ENCODE measurements at regions not wholly inside any gene's neighbourhood (a gene's known extent, or its start where the extent isn't known, plus 50 kb on each side); places are given as distances from the start of the nearest gene placed in this dataset.

- Histone ChIP-seq H3K9me3 (no peaks in the 10 kb centered on the region), H3K27ac (no peak overlapping the region), H3K4me1 (no peaks in the 10 kb centered on the region), H3K27me3 (no peaks in the 10 kb centered on the region), H3K36me3 (no peaks in the 10 kb centered on the region), H3K4me3 (no peak overlapping the region)
- WGBS, 2 donors (ENCODE audit: low coverage in 1 of 2): 83 to 87% methylated on average over 5 to 7 of the region's 7 CpGs
- TF ChIP-seq, protein P1, sequence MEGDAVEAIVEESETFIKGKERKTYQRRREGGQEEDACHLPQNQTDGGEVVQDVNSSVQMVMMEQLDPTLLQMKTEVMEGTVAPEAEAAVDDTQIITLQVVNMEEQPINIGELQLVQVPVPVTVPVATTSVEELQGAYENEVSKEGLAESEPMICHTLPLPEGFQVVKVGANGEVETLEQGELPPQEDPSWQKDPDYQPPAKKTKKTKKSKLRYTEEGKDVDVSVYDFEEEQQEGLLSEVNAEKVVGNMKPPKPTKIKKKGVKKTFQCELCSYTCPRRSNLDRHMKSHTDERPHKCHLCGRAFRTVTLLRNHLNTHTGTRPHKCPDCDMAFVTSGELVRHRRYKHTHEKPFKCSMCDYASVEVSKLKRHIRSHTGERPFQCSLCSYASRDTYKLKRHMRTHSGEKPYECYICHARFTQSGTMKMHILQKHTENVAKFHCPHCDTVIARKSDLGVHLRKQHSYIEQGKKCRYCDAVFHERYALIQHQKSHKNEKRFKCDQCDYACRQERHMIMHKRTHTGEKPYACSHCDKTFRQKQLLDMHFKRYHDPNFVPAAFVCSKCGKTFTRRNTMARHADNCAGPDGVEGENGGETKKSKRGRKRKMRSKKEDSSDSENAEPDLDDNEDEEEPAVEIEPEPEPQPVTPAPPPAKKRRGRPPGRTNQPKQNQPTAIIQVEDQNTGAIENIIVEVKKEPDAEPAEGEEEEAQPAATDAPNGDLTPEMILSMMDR (IDR thresholded peaks at IDR 0.05): no peak
- TF ChIP-seq EP300 (IDR thresholded peaks at IDR 0.05) (no peak), POLR2A (IDR thresholded peaks at IDR 0.05) (no peak), POLR2AphosphoS5 (IDR thresholded peaks at IDR 0.05) (no peak)
- ATAC-seq: no peak
These were observed 550.7 kb downstream of the TYW1 start for GRCh38 chr7:67547183-67547907.

DNA sequence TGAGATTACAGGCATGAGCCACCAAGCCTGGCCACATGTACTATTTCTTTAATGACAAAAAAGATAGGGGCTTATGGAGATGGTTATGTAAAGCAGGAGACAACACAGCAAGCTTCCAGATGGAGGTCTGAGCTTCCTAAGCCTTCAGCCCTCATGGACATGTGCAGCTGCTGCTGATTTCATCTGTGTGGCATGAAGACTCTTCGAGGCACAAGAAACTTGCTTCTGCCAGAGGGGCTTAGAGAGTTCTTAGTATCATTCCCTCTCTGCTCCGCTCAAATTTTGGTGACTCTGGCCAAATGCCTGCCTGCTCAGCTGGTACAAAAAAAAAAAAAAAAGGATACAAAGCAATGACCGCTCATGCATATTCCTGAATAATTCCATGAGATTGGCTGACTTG, 552.5 kb downstream of the TYW1 start:
- H3K36me3 ChIP-seq: no peaks in the 10 kb centered on the region
- no peaks in the 10 kb centered on the region for H3K4me1 ChIP-seq
- no peak overlapping the region for H3K4me3 ChIP-seq
- WGBS, 2 donors (ENCODE audit: low coverage in 1 of 2): 70 to 100% methylated on average over 1 to 3 of the region's 3 CpGs
- no peak overlapping the region for H3K27ac ChIP-seq
- TF ChIP-seq EP300 (IDR thresholded peaks at IDR 0.05) (no peak), POLR2A (IDR thresholded peaks at IDR 0.05) (no peak), POLR2AphosphoS5 (IDR thresholded peaks at IDR 0.05) (no peak)
- TF ChIP-seq, protein P1 (IDR thresholded peaks at IDR 0.05): no peak
- ATAC-seq: no peak
- H3K27me3 ChIP-seq: no peaks in the 10 kb centered on the region
- no peaks in the 10 kb centered on the region for H3K9me3 ChIP-seq

DNA sequence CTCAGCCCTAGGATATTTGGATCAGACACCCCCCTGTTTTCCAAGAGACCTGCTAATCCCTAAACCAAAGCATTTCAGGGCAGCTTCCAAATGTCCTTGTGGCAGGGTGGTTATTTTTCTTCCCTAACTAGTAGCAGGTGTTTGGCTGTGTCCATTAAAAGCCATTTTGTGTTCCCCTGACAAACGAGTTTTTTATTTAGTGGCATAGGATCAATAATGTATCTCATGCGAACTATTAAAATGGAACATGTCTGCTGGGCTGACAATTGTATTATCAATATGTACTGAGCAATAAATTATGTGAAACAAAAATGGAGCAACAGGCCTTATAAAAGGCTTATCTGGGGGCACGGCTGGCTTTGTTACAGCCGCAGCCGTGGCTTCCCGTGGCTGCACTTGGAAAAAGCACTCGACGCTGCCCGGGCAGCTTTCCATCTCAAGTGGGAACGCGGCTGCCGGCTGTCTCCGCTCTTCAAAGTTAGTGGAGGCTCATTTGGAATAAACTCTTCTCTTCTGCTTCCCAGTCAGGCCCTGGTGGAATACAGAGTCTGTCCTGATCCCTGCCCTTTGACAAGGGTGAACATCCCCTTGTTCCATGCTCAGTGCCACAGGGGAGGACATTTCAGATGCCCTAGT, 554.3 kb downstream of the TYW1 start:
- H3K9me3 ChIP-seq: no peaks in the 10 kb centered on the region
- TF ChIP-seq, protein P1 (IDR thresholded peaks at IDR 0.05): no peak
- TF ChIP-seq POLR2AphosphoS5 (IDR thresholded peaks at IDR 0.05) (no peak), POLR2A (IDR thresholded peaks at IDR 0.05) (no peak), EP300 (IDR thresholded peaks at IDR 0.05) (no peak)
- no peaks in the 10 kb centered on the region for H3K36me3 ChIP-seq
- no peaks in the 10 kb centered on the region for H3K4me1 ChIP-seq
- H3K4me3 ChIP-seq: no peak overlapping the region
- no peaks in the 10 kb centered on the region for H3K27me3 ChIP-seq
- 83 to 94% methylated on average over 9 to 13 of the region's 13 CpGs for WGBS, 2 donors (ENCODE audit: low coverage in 1 of 2)
- no peak for ATAC-seq
- H3K27ac ChIP-seq: no peak overlapping the region

DNA sequence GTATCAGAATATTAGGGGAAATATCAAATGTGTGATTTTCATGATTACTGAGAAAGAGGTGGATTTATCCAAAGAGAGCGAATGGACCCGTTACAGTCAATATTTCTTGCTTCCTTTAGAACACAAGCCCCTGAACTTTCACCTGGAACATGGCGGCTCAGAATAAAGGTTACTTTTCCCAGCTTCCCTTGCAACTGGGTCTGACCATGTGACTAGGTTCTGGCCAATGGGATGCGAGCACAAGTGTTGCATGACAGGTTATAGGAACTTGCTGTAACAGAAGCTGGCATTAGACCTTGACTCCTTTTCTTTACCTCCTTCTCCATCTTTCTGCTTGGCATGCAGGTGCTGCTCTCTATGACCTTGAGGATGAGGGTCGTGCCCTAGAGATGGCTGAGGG, 556.1 kb downstream of the TYW1 start:
- no peak overlapping the region for H3K27ac ChIP-seq
- H3K9me3 ChIP-seq: no peaks in the 10 kb centered on the region
- TF ChIP-seq POLR2AphosphoS5 (IDR thresholded peaks at IDR 0.05): no peak
- TF ChIP-seq, protein P1 (IDR thresholded peaks at IDR 0.05): no peak
- TF ChIP-seq POLR2A (IDR thresholded peaks at IDR 0.05): no peak
- TF ChIP-seq EP300 (IDR thresholded peaks at IDR 0.05): no peak
- 94 to 100% methylated on average over 5 of the region's 5 CpGs for WGBS, 2 donors (ENCODE audit: low coverage in 1 of 2)
- H3K4me3 ChIP-seq: no peak overlapping the region
- no peak for ATAC-seq
- no peaks in the 10 kb centered on the region for H3K27me3 ChIP-seq
- H3K4me1 ChIP-seq: no peaks in the 10 kb centered on the region
- H3K36me3 ChIP-seq: no peaks in the 10 kb centered on the region

DNA sequence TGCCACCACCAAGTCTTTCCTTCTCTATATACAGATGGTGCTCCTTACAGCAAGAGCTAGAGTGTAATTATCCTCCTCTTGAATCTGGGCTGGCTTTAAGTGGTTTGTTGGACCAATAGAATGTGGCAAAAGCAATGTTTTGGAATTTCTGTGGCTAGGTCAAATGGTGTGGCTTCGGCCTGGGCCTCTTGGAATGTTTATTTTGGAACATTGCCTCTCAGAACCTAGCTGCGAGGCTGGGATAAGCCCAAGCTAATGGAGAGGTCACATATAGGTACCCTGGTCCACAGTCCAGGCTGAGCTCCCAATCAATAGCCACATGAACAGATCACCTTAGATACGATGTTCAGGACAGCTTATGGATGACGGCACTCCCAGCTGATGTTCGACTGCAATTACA, 556.7 kb downstream of the TYW1 start:
- TF ChIP-seq POLR2AphosphoS5 (IDR thresholded peaks at IDR 0.05): no peak
- no peak for TF ChIP-seq EP300 (IDR thresholded peaks at IDR 0.05)
- TF ChIP-seq, protein P1 (IDR thresholded peaks at IDR 0.05): no peak
- no peak for TF ChIP-seq POLR2A (IDR thresholded peaks at IDR 0.05)
- Histone ChIP-seq H3K9me3 (no peaks in the 10 kb centered on the region), H3K27ac (no peak overlapping the region), H3K4me1 (no peaks in the 10 kb centered on the region), H3K27me3 (no peaks in the 10 kb centered on the region), H3K36me3 (no peaks in the 10 kb centered on the region), H3K4me3 (no peak overlapping the region)
- WGBS, 2 donors (ENCODE audit: low coverage in 1 of 2): 70 to 100% methylated on average over 1 to 3 of the region's 5 CpGs
- ATAC-seq: no peak

All from gastroesophageal sphincter (tissue), 4 donors.